Fibroblast of peridontal ligament (primary cell): ENCODE measurements at regions not wholly inside any gene's neighbourhood (a gene's known extent, or its start where the extent isn't known, plus 50 kb on each side); places are given as distances from the start of the nearest gene placed in this dataset.

Experiments used
- DNase-seq: peaks from one replicate; pipeline ENCODE4 v3.0.0-alpha.2; 2010; ENCODE audit errors: extremely low read depth

- DNase-seq = no peak
These were observed 52.5 kb downstream of the PF4 start for GRCh38 chr4:73929278-73929677.

DNA sequence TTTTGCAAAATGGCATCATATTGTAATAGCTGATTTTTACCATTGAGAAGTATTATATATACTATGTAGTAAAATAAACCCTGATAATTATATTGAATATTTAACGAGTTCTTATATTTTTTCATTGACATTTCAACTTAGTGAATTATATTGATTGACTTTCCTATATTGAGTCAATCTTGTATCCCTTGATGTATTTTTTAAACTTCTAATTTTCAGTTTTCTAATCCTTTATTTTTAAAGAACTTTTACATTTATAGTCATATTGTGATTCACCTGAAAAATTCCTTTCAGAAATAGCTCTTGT lies 54.4 kb downstream of the CXCL1 start:
- DNase-seq = no peak

DNA sequence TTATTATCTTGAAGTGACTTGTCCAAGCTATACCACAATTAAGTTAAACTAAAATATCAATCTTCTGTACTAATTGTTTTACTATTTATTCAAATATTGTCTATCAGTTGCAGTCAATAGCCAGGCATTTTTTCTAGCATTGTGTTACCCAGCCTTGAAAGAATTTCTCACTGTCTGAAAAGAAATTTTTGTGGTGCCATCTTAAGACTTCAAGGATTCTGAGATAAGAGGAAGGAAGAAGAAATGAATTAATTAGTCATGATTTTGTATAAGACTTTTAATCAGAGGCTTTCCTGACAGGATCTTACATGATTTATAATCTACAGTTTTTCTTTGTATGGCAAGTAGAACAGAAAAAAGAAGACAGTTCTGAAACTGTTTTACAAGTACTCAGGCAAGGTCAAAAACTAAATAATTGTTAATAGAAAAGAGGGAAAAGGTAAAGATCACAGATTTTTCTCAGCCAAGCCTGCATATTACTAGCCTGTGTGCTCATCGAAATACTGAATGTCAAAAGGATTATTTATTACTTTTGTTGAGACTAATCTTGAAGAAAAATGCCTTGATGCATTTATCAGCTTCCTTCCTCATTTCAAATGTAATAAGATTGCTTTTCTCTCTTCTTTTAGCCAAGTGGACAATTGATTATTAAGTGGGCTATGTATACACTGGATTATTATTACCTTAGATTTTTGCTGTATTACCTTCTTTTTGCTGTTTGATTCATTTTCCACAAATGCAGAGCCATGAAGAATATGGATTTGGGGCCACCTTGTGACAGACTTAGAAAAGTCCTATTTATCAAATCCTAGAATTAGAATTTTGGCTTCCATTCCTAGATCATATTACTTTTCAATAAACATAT lies 53.8 kb downstream of the CXCL1 start:
- peak; percentile 84 for DNase-seq

- no peak for DNase-seq
These were observed 53.1 kb downstream of the CXCL1 start for GRCh38 chr4:73922317-73922716.
